Stimulated activated naive CD8-positive, alpha-beta T cell treated with anti-CD3 and anti-CD28 coated beads, Interleukin-15, amount 100 ng/mL, for 72 hours (primary cell): ENCODE measurements at regions not wholly inside any gene's neighbourhood (a gene's known extent, or its start where the extent isn't known, plus 50 kb on each side); places are given as distances from the start of the nearest gene placed in this dataset.
A peak's percentile ranks its signal among the peaks of the same experiment; 100 is the strongest.

ENCODE experiments used
- ATAC-seq: fragments of 150-1000 bp; cut with Tn5 transposase; 2 replicates; pipeline ENCODE4 v1.10.0; 2021; ENCODE audit warnings: mild to moderate bottlenecking, moderate library complexity
- DNase-seq, 2 donors: peaks; one replicate each; pipeline ENCODE4 v3.0.0; 2021 to 2022
- H3K27ac Mint-ChIP-seq, 2 donors: one replicate each; pipeline ENCODE4 v1.8.0; 2022; ENCODE audit warnings: mild to moderate bottlenecking in 2 of 2, mixed read lengths in 2 of 2, moderate library complexity in 2 of 2
- H3K27me3 Mint-ChIP-seq: one replicate; pipeline ENCODE4 v1.8.0; 2022; ENCODE audit warnings: mixed read lengths
- H3K4me1 Mint-ChIP-seq: one replicate; pipeline ENCODE4 v1.8.0; 2022; ENCODE audit warnings: mild to moderate bottlenecking, mixed read lengths
- H3K4me3 Mint-ChIP-seq, 2 donors: one replicate each; pipeline ENCODE4 v1.8.0; 2022; ENCODE audit warnings: mild to moderate bottlenecking in 2 of 2, mixed read lengths in 2 of 2, moderate library complexity in 1 of 2
- H3K9me3 Mint-ChIP-seq, 2 donors: one replicate each; pipeline ENCODE4 v1.8.0; 2022; ENCODE audit warnings: mixed read lengths in 2 of 2

- Mint-ChIP-seq H3K27me3 (no peaks in the 10 kb centered on the region), H3K4me3 (no peak overlapping the region), H3K27ac (no peak overlapping the region), H3K4me1 (no peaks in the 10 kb centered on the region), H3K9me3 (peaks cover 3 to 20% of the 10 kb centered on the region in 2 donors)
- ATAC-seq (no peak), DNase-seq (no peak)
Observed at GRCh38 chr9:17927616-17928015, 348.8 kb downstream of the SH3GL2 start.

DNA sequence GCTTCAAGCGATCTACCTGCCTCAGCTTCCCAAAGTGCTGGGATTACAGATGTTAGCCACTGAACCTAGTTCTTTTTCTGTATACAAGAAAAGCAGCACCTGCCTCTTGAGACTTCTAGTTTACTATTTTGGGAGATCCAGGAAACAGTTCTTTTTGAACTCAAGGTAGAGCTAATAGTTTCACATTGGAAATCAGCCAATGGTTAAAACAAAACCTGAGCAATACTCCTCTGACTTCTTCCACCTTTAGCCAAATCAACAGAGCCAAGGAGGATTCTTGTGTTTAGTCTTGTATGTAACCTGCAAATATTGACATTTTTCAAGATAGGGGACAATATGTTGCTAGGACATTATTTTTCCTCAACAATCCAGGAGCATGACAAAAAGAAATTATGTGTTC is 349.4 kb downstream of the SH3GL2 start:
- ATAC-seq (no peak), DNase-seq (no peak)
- H3K9me3 Mint-ChIP-seq: peaks cover 3 to 20% of the 10 kb centered on the region in 2 donors
- H3K27ac Mint-ChIP-seq: no peak overlapping the region
- H3K4me1 Mint-ChIP-seq: no peaks in the 10 kb centered on the region
- H3K4me3 Mint-ChIP-seq: no peak overlapping the region
- no peaks in the 10 kb centered on the region for H3K27me3 Mint-ChIP-seq

GRCh38 chr9:17928768-17929167 is 349.9 kb downstream of the SH3GL2 start:
- H3K4me1 Mint-ChIP-seq: no peaks in the 10 kb centered on the region
- peaks cover 3 to 20% of the 10 kb centered on the region in 2 donors for H3K9me3 Mint-ChIP-seq
- peak overlapping the region in 1 of 2 donors; percentile 58 for H3K27ac Mint-ChIP-seq
- H3K27me3 Mint-ChIP-seq: no peaks in the 10 kb centered on the region
- no peak for DNase-seq
- no peak for ATAC-seq
- H3K4me3 Mint-ChIP-seq: no peak overlapping the region

DNA sequence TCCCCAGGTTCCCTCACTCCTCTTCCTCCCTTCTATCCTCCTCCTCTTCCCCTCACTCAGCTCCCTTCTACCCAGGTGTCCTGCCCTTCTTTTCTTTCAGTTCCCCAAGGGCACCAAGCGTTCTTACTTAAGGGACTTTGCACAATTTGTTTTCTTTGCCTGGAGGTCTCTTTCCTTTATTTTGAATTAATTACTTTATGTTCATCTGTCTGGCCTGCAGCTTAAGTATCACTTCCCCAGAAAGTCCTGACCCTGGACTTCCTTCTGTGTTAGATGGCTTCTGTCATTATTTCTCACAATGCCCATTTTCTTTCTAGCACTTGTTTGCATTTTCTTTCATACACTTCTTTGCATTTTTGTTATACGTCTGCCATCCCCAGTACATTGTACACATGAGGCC is 350.6 kb downstream of the SH3GL2 start:
- Mint-ChIP-seq H3K27ac (no peak overlapping the region), H3K9me3 (peaks cover 3 to 20% of the 10 kb centered on the region in 2 donors), H3K27me3 (no peaks in the 10 kb centered on the region), H3K4me3 (no peak overlapping the region), H3K4me1 (no peaks in the 10 kb centered on the region)
- DNase-seq (no peak), ATAC-seq (no peak)

- ATAC-seq: no peak
- no peak for DNase-seq
- Mint-ChIP-seq H3K4me3 (no peak overlapping the region), H3K27me3 (no peaks in the 10 kb centered on the region), H3K4me1 (no peaks in the 10 kb centered on the region), H3K27ac (no peak overlapping the region), H3K9me3 (peaks cover 3 to 20% of the 10 kb centered on the region in 2 donors)
Observed at GRCh38 chr9:17930071-17930470, 351.2 kb downstream of the SH3GL2 start.

DNA sequence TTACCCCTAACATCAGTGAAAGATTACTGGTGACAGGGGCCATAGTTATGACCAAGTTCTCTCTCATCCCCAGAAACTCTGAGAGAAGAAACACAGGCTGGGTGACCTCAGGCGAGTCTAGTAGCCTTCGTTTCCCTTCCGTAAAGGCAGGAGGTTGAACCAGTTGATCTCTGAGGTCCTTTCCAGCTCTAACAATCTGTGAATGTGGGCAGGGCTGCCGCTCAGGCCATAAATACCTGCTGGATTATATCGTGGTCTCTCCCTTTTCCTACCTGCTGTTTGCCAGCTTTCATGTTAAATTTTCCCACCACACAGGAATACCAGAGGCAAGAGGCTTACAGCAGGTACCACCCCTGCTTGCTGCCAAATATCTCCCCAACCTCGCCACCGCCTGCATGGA is 357.5 kb downstream of the SH3GL2 start:
- DNase-seq: no peak
- no peaks in the 10 kb centered on the region for H3K4me1 Mint-ChIP-seq
- no peak overlapping the region for H3K4me3 Mint-ChIP-seq
- ATAC-seq: no peak
- H3K9me3 Mint-ChIP-seq: peaks cover 0 to 6% of the 10 kb centered on the region in 2 donors
- H3K27me3 Mint-ChIP-seq: no peaks in the 10 kb centered on the region
- H3K27ac Mint-ChIP-seq: peak overlapping the region in 1 of 2 donors; percentile 19

DNA sequence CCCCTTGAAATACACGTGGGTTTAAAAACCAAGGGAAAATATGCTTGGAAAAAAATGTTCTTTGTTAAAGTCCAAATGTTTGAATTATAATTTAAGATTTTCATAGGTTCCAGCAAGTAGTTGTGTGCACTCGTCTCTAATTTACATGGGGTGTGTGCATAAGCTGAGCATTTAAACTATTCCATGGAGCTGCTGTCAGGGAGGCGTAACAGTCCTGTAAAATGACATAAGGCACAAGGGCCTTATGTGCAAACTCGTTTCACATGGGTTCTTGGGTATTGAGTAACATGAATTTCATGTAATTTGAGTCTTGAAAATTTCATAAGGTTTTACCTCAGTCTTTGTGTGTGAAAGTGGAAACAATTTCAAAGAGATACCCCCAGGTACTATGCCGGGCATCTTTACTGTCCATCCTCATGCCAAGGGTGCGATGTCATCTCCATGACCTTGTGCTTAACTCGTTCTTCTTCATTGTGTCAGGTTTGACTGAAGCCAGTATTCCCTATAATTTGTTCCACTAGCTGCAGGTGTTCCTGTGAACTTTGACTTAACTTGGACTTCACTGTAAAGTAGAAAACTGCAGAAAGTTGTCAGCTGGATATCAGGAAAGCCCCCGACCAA is 359.3 kb downstream of the SH3GL2 start:
- peaks cover under 1 to 6% of the 10 kb centered on the region in 2 donors for H3K9me3 Mint-ChIP-seq
- DNase-seq (no peak), ATAC-seq (no peak)
- no peak overlapping the region for H3K27ac Mint-ChIP-seq
- no peaks in the 10 kb centered on the region for H3K4me1 Mint-ChIP-seq
- H3K4me3 Mint-ChIP-seq: no peak overlapping the region
- H3K27me3 Mint-ChIP-seq: no peaks in the 10 kb centered on the region

GRCh38 chr9:17942498-17942897 is 363.6 kb downstream of the SH3GL2 start:
- H3K9me3 Mint-ChIP-seq: peaks cover 6 to 9% of the 10 kb centered on the region in 2 donors
- ATAC-seq (no peak), DNase-seq (no peak)
- no peak overlapping the region for H3K4me3 Mint-ChIP-seq
- no peak overlapping the region for H3K27ac Mint-ChIP-seq
- H3K27me3 Mint-ChIP-seq: no peaks in the 10 kb centered on the region
- no peaks in the 10 kb centered on the region for H3K4me1 Mint-ChIP-seq

GRCh38 chr9:17955409-17955808 is 376.5 kb downstream of the SH3GL2 start:
- ATAC-seq (no peak), DNase-seq (no peak)
- Mint-ChIP-seq H3K27ac (no peak overlapping the region), H3K4me1 (no peaks in the 10 kb centered on the region), H3K4me3 (no peak overlapping the region), H3K9me3 (no peaks in the 10 kb centered on the region), H3K27me3 (no peaks in the 10 kb centered on the region)

- no peak overlapping the region for H3K27ac Mint-ChIP-seq
- no peak overlapping the region for H3K4me3 Mint-ChIP-seq
- H3K9me3 Mint-ChIP-seq: no peaks in the 10 kb centered on the region
- ATAC-seq: no peak
- H3K27me3 Mint-ChIP-seq: no peaks in the 10 kb centered on the region
- H3K4me1 Mint-ChIP-seq: no peaks in the 10 kb centered on the region
- DNase-seq: no peak
Observed at GRCh38 chr9:17958363-17958762, 379.5 kb downstream of the SH3GL2 start.

GRCh38 chr9:17962747-17963146 is 383.9 kb downstream of the SH3GL2 start:
- Mint-ChIP-seq H3K27ac (no peak overlapping the region), H3K27me3 (no peaks in the 10 kb centered on the region), H3K4me1 (no peaks in the 10 kb centered on the region), H3K9me3 (no peaks in the 10 kb centered on the region), H3K4me3 (no peak overlapping the region)
- no peak for DNase-seq
- ATAC-seq: no peak

DNA sequence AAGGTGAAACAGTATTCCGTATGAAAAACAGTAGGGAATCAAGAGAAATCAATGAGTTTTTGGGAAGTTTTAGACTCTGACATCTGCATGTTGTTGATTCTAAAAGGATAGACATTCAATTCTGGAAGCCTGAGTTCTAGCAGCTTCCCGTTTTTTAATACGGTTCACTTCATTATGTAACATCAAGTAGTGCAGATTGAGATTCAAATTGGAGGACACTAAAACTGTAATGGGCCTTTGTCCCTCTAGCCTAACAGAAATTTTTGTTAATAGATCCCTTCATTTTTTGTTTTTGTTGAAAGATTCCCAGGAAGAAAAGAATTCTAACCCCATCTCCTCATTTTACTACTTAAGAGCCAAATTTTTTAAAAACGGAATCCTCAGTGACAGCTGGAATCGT is 384.6 kb downstream of the SH3GL2 start:
- Mint-ChIP-seq H3K4me3 (no peak overlapping the region), H3K27ac (no peak overlapping the region), H3K27me3 (no peaks in the 10 kb centered on the region), H3K4me1 (no peaks in the 10 kb centered on the region), H3K9me3 (no peaks in the 10 kb centered on the region)
- DNase-seq: no peak
- no peak for ATAC-seq

DNA sequence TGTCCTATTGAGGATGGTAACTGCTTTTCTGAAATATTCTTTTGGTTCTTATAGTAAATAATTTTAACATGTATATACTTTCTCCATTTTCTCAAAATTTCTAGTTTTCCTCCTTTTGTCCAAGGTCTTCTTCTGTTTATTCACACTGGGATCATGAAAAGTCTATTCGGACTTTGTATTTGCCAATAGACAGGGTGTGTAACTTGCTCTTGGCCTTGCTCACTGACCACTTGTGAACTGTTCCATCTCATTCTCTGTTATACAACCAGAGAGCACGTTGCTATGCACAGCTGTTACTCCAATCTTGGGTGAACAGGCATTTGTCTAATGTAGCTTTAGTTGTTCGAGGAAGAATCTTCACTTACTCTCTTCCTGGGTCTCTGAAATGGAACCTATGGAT is 388.9 kb downstream of the SH3GL2 start:
- DNase-seq: no peak
- H3K4me3 Mint-ChIP-seq: no peak overlapping the region
- no peak overlapping the region for H3K27ac Mint-ChIP-seq
- no peaks in the 10 kb centered on the region for H3K27me3 Mint-ChIP-seq
- no peaks in the 10 kb centered on the region for H3K9me3 Mint-ChIP-seq
- ATAC-seq: no peak
- H3K4me1 Mint-ChIP-seq: no peaks in the 10 kb centered on the region

GRCh38 chr9:17969232-17969631 is 390.4 kb downstream of the SH3GL2 start:
- ATAC-seq: no peak
- H3K4me3 Mint-ChIP-seq: no peak overlapping the region
- H3K27me3 Mint-ChIP-seq: no peaks in the 10 kb centered on the region
- H3K9me3 Mint-ChIP-seq: peaks cover 0 to 4% of the 10 kb centered on the region in 2 donors
- no peak overlapping the region for H3K27ac Mint-ChIP-seq
- no peak for DNase-seq
- no peaks in the 10 kb centered on the region for H3K4me1 Mint-ChIP-seq

GRCh38 chr9:17970277-17970676 is 391.4 kb downstream of the SH3GL2 start:
- no peak overlapping the region for H3K4me3 Mint-ChIP-seq
- no peaks in the 10 kb centered on the region for H3K27me3 Mint-ChIP-seq
- no peak overlapping the region for H3K27ac Mint-ChIP-seq
- DNase-seq (no peak), ATAC-seq (no peak)
- H3K9me3 Mint-ChIP-seq: peaks cover 0 to 13% of the 10 kb centered on the region in 2 donors
- H3K4me1 Mint-ChIP-seq: no peaks in the 10 kb centered on the region

GRCh38 chr9:17978773-17979172 is 399.9 kb downstream of the SH3GL2 start:
- H3K27me3 Mint-ChIP-seq: no peaks in the 10 kb centered on the region
- no peak overlapping the region for H3K27ac Mint-ChIP-seq
- H3K4me3 Mint-ChIP-seq: no peak overlapping the region
- H3K4me1 Mint-ChIP-seq: no peaks in the 10 kb centered on the region
- ATAC-seq: no peak
- peaks cover 36 to 61% of the 10 kb centered on the region in 2 donors for H3K9me3 Mint-ChIP-seq
- DNase-seq: no peak

DNA sequence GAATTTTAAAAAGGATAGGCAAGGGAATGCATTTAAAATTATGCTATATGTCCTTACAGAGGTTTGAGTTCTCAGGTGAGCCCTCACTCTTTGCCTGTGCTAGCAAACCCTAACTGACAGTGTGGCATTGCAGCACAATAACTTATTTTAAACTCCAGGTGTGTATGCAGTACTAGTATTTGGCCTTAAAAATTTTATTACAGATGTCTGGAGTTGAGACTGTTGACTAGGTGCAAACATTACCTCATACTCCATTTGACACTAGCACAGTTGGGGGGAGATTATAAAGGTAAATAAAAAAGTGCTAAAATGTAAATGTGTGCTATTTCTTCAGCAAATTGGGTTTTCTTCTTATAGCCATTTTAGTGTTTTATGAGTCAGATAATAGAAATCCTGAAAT is 407.7 kb downstream of the SH3GL2 start:
- H3K4me3 Mint-ChIP-seq: no peak overlapping the region
- peaks cover 5 to 7% of the 10 kb centered on the region in 2 donors for H3K9me3 Mint-ChIP-seq
- no peak for ATAC-seq
- no peak overlapping the region for H3K27ac Mint-ChIP-seq
- no peaks in the 10 kb centered on the region for H3K27me3 Mint-ChIP-seq
- no peaks in the 10 kb centered on the region for H3K4me1 Mint-ChIP-seq
- no peak for DNase-seq
